GM12872 (cell line): ENCODE measurements at regions not wholly inside any gene's neighbourhood (a gene's known extent, or its start where the extent isn't known, plus 50 kb on each side); places are given as distances from the start of the nearest gene placed in this dataset.
A peak's percentile ranks its signal among the peaks of the same experiment; 100 is the strongest.

Source experiments
- CTCF ChIP-seq: IDR thresholded peaks from 3 replicates; pipeline ENCODE4 v1.5.1; 2011; ENCODE audit warnings: low read depth, mild to moderate bottlenecking, low read length, moderate library complexity; ENCODE audit not compliant: insufficient read depth

DNA sequence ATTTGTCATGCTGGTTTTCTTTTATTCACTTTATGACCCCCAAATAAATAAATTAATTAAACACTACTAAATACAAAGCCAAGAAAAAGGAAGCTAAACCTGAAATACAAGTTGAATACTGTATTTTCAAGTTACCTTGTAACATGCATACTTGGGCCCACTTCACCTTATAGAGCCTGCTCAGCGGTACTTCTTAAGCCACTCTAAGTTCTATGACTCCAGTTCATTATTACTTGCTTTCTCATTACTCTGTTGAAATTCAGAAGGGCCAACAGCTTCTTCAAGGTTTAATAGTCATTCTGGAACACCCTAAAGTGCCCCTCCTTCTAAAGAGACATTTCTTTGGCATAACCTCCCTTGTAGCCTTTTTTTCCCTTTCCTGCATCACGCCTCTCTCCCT, 844.5 kb downstream of the RPA4 start:
- no peak for TF ChIP-seq CTCF

GRCh38 chrX:97740044-97740443, 856.3 kb downstream of the RPA4 start:
- no peak for TF ChIP-seq CTCF

GRCh38 chrX:97740886-97741285, 857.2 kb downstream of the RPA4 start:
- no peak for TF ChIP-seq CTCF

- peak; percentile 41; the same call in 1 of the 3 replicates for TF ChIP-seq CTCF
These were observed 859.3 kb downstream of the RPA4 start for GRCh38 chrX:97743014-97743413.

DNA sequence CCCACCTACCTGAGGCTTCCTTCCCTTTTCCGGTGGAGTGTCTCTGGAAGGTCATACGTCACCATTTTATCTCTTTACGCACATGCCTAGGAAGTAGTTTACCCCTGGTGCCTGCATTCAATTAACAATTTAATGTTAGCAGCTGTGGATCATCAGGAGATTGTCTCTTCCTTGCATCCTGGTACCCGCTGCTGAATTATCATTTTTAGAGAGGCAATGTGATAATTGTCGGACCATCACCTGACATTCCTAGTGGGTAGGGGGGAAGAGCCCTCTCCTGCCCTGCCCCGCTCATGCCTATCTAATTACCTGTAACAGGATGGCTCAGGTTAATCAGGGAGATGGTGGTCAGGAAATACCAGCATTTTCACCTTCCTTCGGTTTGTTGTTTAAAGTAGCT, 863.6 kb downstream of the RPA4 start:
- TF ChIP-seq CTCF, result no peak

- no peak for TF ChIP-seq CTCF
These were observed 867.3 kb downstream of the RPA4 start for GRCh38 chrX:97751016-97751415.

GRCh38 chrX:97751735-97752134, 868.0 kb downstream of the RPA4 start:
- TF ChIP-seq CTCF, result no peak

DNA sequence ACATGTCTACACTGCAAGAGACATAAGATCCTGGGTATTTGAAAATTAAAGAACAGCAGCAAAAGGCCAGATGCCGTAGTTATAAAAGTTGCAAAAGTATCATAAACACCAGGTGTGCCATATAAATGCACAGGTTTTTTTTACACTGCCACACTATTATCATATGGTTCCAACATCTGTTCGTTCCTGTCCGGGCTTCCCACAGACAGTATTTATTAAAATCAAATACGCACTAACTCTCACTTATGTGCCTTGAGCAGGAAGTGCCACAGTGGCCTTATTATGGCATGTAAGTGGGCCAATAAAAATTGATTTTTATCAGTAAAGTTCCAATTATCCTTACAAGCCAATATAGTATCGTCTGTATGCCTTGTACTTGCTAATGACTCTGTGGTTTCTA, 873.2 kb downstream of the RPA4 start:
- TF ChIP-seq CTCF, result no peak
